IgD-negative memory B cell (primary cell): ENCODE measurements at regions not wholly inside any gene's neighbourhood (a gene's known extent, or its start where the extent isn't known, plus 50 kb on each side); places are given as distances from the start of the nearest gene placed in this dataset.

Source experiments
- H3K27ac Mint-ChIP-seq, 3 donors: one replicate each; pipeline ENCODE4 v1.8.0; 2020 to 2022; ENCODE audit warnings: mild to moderate bottlenecking in 3 of 3, mixed read lengths in 3 of 3, moderate library complexity in 1 of 3
- H3K27me3 Mint-ChIP-seq: one replicate; pipeline ENCODE4 v1.8.0; 2021; ENCODE audit warnings: mixed read lengths
- H3K36me3 Mint-ChIP-seq: one replicate; pipeline ENCODE4 v1.8.0; 2020; ENCODE audit warnings: mild to moderate bottlenecking, mixed read lengths
- H3K4me1 Mint-ChIP-seq, 3 donors: one replicate each; pipeline ENCODE4 v1.8.0; 2020 to 2022; ENCODE audit warnings: mixed read lengths in 3 of 3, mild to moderate bottlenecking in 1 of 3
- H3K4me3 Mint-ChIP-seq, 4 donors: one replicate each; pipeline ENCODE4 v1.8.0; 2020 to 2022; ENCODE audit warnings: mild to moderate bottlenecking in 4 of 4, mixed read lengths in 4 of 4, moderate library complexity in 3 of 4
- H3K9me3 Mint-ChIP-seq, 3 donors: one replicate each; pipeline ENCODE4 v1.8.0; 2020 to 2021; ENCODE audit warnings: mixed read lengths in 3 of 3, mild to moderate bottlenecking in 1 of 3

DNA sequence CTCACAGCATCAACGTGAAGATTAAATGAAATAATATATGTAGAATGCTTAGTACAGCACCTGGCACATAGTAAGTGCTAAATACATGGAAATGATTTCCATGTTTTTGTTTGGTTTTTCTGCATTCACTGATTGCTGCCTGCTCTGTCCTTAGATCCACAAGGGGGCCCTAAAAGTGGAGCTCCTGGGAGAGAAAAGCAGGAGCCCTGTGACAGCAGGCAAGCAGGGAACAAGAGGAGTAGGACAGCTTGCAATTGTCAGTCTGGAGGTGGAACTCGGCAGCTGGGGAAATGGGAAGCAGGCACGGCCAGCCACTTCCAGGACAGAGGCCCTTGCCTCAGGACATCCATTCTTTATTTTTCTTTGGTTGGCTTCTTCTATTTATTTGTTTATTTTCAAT is 292.9 kb downstream of the BMP4 start:
- no peaks in the 10 kb centered on the region for H3K36me3 Mint-ChIP-seq
- H3K27me3 Mint-ChIP-seq, result peaks cover 4% of the 10 kb centered on the region
- H3K9me3 Mint-ChIP-seq, result peaks cover 3% of the 10 kb centered on the region in 3 donors
- H3K4me3 Mint-ChIP-seq, result no peak overlapping the region
- no peak overlapping the region for H3K27ac Mint-ChIP-seq
- no peaks in the 10 kb centered on the region for H3K4me1 Mint-ChIP-seq

DNA sequence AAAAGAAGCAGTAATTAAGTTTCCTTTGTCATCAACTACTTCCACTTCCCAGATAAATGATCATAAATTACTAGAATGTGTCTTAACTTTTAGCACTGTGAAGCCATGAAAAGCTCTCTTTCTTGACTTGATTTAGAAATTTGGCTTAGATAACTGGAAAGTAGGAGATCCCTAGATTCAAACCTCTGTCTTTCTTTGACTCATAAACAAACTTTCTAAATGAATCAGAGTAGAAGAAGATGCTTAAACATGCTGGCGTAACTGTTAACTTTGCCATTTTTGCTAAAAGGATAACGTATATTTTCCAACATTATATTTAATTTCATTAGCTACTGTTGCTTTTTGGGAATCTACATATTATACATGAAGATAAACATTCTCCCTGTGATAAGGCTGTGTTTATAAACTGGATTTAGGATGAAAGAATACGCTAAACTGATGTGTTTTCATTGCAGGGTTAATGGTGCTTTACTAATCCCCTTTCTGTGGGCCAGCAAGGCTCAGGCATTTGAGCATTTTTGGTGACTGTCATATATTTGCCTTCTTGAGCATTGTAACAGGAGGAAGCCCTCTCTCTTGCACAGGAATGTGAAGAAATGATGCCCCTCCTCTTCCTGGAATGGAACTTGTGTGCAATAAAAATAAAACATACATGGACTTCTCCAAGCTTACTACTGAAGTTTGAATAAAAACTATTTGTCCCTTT is 301.4 kb downstream of the BMP4 start:
- Mint-ChIP-seq H3K27me3 (peaks cover 12% of the 10 kb centered on the region), H3K9me3 (no peaks in the 10 kb centered on the region), H3K4me1 (no peaks in the 10 kb centered on the region), H3K27ac (no peak overlapping the region), H3K36me3 (no peaks in the 10 kb centered on the region), H3K4me3 (no peak overlapping the region)

- Mint-ChIP-seq H3K27ac (no peak overlapping the region), H3K4me1 (no peaks in the 10 kb centered on the region), H3K36me3 (no peaks in the 10 kb centered on the region), H3K4me3 (no peak overlapping the region), H3K9me3 (no peaks in the 10 kb centered on the region), H3K27me3 (peaks cover 6% of the 10 kb centered on the region)
These were observed 304.6 kb downstream of the BMP4 start for GRCh38 chr14:53652068-53652467.

- H3K9me3 Mint-ChIP-seq, result no peaks in the 10 kb centered on the region
- peaks cover 4% of the 10 kb centered on the region for H3K27me3 Mint-ChIP-seq
- no peaks in the 10 kb centered on the region for H3K4me1 Mint-ChIP-seq
- no peak overlapping the region for H3K4me3 Mint-ChIP-seq
- no peaks in the 10 kb centered on the region for H3K36me3 Mint-ChIP-seq
- H3K27ac Mint-ChIP-seq, result no peak overlapping the region
These were observed 305.4 kb downstream of the BMP4 start for GRCh38 chr14:53651096-53651740.

GRCh38 chr14:53646925-53647324 is 309.7 kb downstream of the BMP4 start:
- Mint-ChIP-seq H3K27me3 (peaks cover 2% of the 10 kb centered on the region), H3K36me3 (no peaks in the 10 kb centered on the region), H3K9me3 (peaks cover 0 to 4% (median 0%) of the 10 kb centered on the region in 3 donors), H3K4me1 (no peaks in the 10 kb centered on the region), H3K4me3 (no peak overlapping the region), H3K27ac (no peak overlapping the region)

- H3K36me3 Mint-ChIP-seq, result no peaks in the 10 kb centered on the region
- H3K9me3 Mint-ChIP-seq, result no peaks in the 10 kb centered on the region
- no peaks in the 10 kb centered on the region for H3K4me1 Mint-ChIP-seq
These were observed 315.9 kb downstream of the BMP4 start for GRCh38 chr14:53640695-53641094.

DNA sequence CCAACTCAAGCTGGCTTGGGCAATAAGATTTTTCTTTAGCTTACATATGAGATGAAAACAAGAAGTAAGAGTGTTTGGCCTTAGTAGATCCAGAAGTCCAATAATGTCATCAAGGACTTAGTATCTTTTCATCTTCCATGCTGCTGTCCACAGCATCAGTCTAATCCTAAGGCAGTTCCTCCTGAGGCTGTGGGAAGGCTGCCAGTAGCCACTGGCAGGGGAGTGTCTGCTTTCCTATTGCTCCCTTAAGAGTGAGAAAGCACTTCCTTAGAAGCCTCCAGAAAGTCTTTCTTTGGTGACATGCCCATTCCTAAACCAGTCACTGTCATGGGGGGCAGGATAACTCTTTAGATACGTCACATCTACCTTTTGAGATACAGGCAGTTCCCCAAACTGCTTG is 317.7 kb downstream of the BMP4 start:
- Mint-ChIP-seq H3K4me3 (no peak overlapping the region), H3K9me3 (no peaks in the 10 kb centered on the region), H3K36me3 (no peaks in the 10 kb centered on the region), H3K27ac (no peak overlapping the region), H3K4me1 (no peaks in the 10 kb centered on the region), H3K27me3 (peaks cover 2% of the 10 kb centered on the region)

More at GRCh38 chr14:53640695-53641094, 315.9 kb downstream of the BMP4 start:
- no peak overlapping the region for H3K27ac Mint-ChIP-seq
- peak overlapping the region in 1 of 4 donors; percentile 49 for H3K4me3 Mint-ChIP-seq
- H3K27me3 Mint-ChIP-seq, result peaks cover 2% of the 10 kb centered on the region

- peaks cover 5% of the 10 kb centered on the region for H3K27me3 Mint-ChIP-seq
- H3K36me3 Mint-ChIP-seq, result no peaks in the 10 kb centered on the region
- H3K4me3 Mint-ChIP-seq, result no peak overlapping the region
- H3K4me1 Mint-ChIP-seq, result no peaks in the 10 kb centered on the region
- no peak overlapping the region for H3K27ac Mint-ChIP-seq
- H3K9me3 Mint-ChIP-seq, result no peaks in the 10 kb centered on the region
These were observed 321.8 kb downstream of the BMP4 start for GRCh38 chr14:53634793-53635192.

GRCh38 chr14:53630336-53630735 is 326.3 kb downstream of the BMP4 start:
- no peak overlapping the region for H3K4me3 Mint-ChIP-seq
- H3K36me3 Mint-ChIP-seq, result no peaks in the 10 kb centered on the region
- H3K27ac Mint-ChIP-seq, result no peak overlapping the region
- no peaks in the 10 kb centered on the region for H3K4me1 Mint-ChIP-seq
- H3K9me3 Mint-ChIP-seq, result no peaks in the 10 kb centered on the region
- H3K27me3 Mint-ChIP-seq, result peaks cover 4% of the 10 kb centered on the region

DNA sequence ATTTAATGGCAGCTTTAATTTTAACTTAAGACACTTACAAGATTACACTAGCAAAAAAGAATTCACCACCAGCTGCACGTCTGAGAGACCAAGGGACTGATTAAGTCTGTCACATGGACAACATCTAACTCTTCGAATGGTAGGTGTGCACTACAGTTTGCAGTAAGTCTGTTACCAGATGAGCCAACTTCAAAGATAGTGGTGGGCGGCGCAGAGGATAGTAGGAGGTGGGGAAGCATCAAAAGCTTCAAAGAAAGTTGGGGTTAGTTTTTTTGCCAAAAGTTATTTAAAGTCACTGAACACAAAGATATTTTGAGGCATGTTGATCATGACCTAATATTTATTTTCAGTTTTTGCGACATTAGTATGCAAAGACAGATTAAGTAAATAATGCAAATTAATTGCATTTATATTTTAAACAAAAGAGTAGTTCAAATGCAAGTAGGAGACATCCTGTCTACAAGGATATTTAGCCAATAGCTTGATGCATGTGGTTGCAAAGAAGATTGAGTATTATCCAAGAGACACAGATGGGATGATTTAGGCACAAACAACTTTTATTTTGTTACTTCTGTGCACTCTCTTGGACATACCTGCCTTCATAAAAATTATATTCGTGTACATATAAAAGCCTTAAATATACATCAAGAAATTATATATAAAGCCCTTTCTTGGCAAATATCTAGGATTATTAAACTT is 327.7 kb downstream of the BMP4 start:
- Mint-ChIP-seq H3K27me3 (peaks cover 2% of the 10 kb centered on the region), H3K27ac (no peak overlapping the region), H3K4me3 (no peak overlapping the region), H3K9me3 (no peaks in the 10 kb centered on the region), H3K4me1 (no peaks in the 10 kb centered on the region), H3K36me3 (no peaks in the 10 kb centered on the region)

GRCh38 chr14:53628261-53628660 is 328.4 kb downstream of the BMP4 start:
- H3K27ac Mint-ChIP-seq, result no peak overlapping the region
- H3K4me3 Mint-ChIP-seq, result no peak overlapping the region
- no peaks in the 10 kb centered on the region for H3K4me1 Mint-ChIP-seq
- H3K9me3 Mint-ChIP-seq, result no peaks in the 10 kb centered on the region
- no peaks in the 10 kb centered on the region for H3K36me3 Mint-ChIP-seq
- H3K27me3 Mint-ChIP-seq, result no peaks in the 10 kb centered on the region

DNA sequence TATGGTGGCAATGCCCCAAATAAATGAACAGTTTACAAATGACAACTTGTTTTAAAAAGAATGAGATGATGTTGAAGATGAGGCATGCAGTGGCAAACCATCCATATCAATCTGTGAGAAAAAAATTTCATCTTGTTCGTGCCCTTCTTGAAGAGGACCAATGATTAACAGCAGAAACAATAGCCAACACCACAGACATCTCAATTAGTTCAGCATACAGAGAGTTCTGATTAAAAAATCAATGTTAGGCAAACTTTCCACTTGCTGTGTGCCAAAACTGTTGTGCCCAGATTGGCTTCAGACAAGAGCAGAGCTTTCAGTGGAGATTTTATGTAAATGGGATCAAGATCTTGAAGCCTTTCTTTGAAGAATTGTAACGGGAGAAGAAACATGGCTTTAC is 329.9 kb downstream of the BMP4 start:
- Mint-ChIP-seq H3K9me3 (no peaks in the 10 kb centered on the region), H3K27me3 (peaks cover under 1% of the 10 kb centered on the region), H3K36me3 (no peaks in the 10 kb centered on the region), H3K4me3 (no peak overlapping the region), H3K27ac (no peak overlapping the region), H3K4me1 (no peaks in the 10 kb centered on the region)

GRCh38 chr14:53622447-53622846 is 334.2 kb downstream of the BMP4 start:
- H3K4me1 Mint-ChIP-seq, result no peaks in the 10 kb centered on the region
- no peaks in the 10 kb centered on the region for H3K36me3 Mint-ChIP-seq
- peaks cover 3% of the 10 kb centered on the region for H3K27me3 Mint-ChIP-seq
- no peaks in the 10 kb centered on the region for H3K9me3 Mint-ChIP-seq
- no peak overlapping the region for H3K27ac Mint-ChIP-seq
- H3K4me3 Mint-ChIP-seq, result no peak overlapping the region

DNA sequence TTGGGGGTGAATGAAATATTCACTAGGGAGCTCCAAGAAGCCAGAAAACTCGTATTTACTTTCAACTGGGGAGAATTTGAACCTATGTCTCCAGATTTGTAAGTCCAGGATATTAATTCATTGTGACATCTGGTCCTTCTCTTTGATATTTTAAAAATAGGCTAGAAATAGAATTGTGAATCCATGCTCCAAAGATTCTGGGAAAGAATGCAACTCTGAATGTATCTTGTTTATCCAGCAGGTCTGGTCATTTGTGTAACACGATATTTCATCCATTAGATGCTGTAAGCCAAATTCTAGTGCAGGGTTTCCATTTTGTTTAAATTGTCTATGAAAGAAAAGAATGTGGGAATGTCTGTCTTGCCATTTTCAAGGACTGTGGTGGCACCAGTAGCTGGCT is 334.7 kb downstream of the BMP4 start:
- Mint-ChIP-seq H3K4me3 (no peak overlapping the region), H3K27ac (no peak overlapping the region), H3K4me1 (no peaks in the 10 kb centered on the region), H3K9me3 (no peaks in the 10 kb centered on the region), H3K27me3 (peaks cover 3% of the 10 kb centered on the region), H3K36me3 (no peaks in the 10 kb centered on the region)

DNA sequence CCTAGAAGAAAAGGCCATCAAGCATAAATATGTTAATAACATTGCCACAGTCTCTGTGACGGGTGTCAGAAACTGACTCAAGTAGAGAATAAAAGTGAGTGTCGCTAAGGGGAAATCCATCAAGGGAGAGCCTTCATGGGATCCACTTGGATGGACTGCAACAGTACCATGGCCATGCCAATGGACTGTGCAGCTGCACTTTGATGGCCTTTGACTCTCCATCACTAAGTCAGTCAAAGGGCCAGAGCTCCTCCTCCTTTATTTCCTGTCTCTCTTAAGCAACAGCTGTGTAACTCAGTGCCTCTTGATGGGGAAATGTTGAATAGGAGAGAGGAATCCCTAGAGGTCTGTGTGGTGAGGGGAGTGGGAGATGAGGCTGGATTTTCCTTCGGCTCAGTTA is 335.2 kb downstream of the BMP4 start:
- no peaks in the 10 kb centered on the region for H3K9me3 Mint-ChIP-seq
- peak overlapping the region in 1 of 3 donors; percentile 63 for H3K27ac Mint-ChIP-seq
- no peaks in the 10 kb centered on the region for H3K36me3 Mint-ChIP-seq
- H3K4me3 Mint-ChIP-seq, result no peak overlapping the region
- H3K27me3 Mint-ChIP-seq, result peaks cover 3% of the 10 kb centered on the region
- no peaks in the 10 kb centered on the region for H3K4me1 Mint-ChIP-seq

- H3K4me1 Mint-ChIP-seq, result no peaks in the 10 kb centered on the region
- no peaks in the 10 kb centered on the region for H3K36me3 Mint-ChIP-seq
- no peaks in the 10 kb centered on the region for H3K9me3 Mint-ChIP-seq
- H3K4me3 Mint-ChIP-seq, result no peak overlapping the region
- peak overlapping the region in 1 of 3 donors; percentile 63 for H3K27ac Mint-ChIP-seq
- peaks cover 3% of the 10 kb centered on the region for H3K27me3 Mint-ChIP-seq
These were observed 335.7 kb downstream of the BMP4 start for GRCh38 chr14:53620890-53621289.
